H1 (cell line): ENCODE measurements at regions not wholly inside any gene's neighbourhood (a gene's known extent, or its start where the extent isn't known, plus 50 kb on each side); places are given as distances from the start of the nearest gene placed in this dataset.

ENCODE experiments used
- CTCF ChIA-PET: fragments of 300-600 bp; sonication (Branson Sonifier 250); formaldehyde crosslinking; loops from one replicate; lab custom pipeline; 2021; ENCODE audit not compliant: partially characterized antibody; lab: Charles Lee
- POLR2A ChIA-PET: fragments of 300-600 bp; sonication (Branson Sonifier 250); formaldehyde crosslinking; loops from one replicate; lab custom pipeline; 2021; ENCODE audit warnings: inconsistent platforms; ENCODE audit not compliant: partially characterized antibody; lab: Charles Lee
- DNase-seq, 2 experiments: peaks; one replicate each; pipeline versions ENCODE4 v3.0.0 to v3.0.0-alpha.2; 2010 to 2022; ENCODE audit warnings: low spot score in 2 of 2, low read depth in 1 of 2, mixed read lengths in 1 of 2
- FAIRE-seq: peaks from 2 replicates; lab custom pipeline; 2011; peaks lifted over from hg19 to GRCh38; lab: Jason Lieb, UNC
- H2AFZ ChIP-seq: 2 replicates; pipeline ENCODE4 v1.8.1; 2012; ENCODE audit warnings: low read length, inconsistent platforms
- H2AK5ac ChIP-seq: 2 replicates; pipeline ENCODE4 v1.6.1; 2013; ENCODE audit warnings: low read depth, low read length
- H2BK120ac ChIP-seq: replicated peaks from 2 replicates; pipeline ENCODE3; 2013; ENCODE audit warnings: low read depth, low read length, inconsistent platforms
- H2BK12ac ChIP-seq: 2 replicates; pipeline ENCODE4 v1.6.1; 2013; ENCODE audit warnings: low read depth, low read length
- H2BK15ac ChIP-seq: 2 replicates; pipeline ENCODE4 v1.6.1; 2013; ENCODE audit warnings: low read length
- H2BK20ac ChIP-seq: 2 replicates; pipeline ENCODE4 v1.6.1; 2013; ENCODE audit warnings: low read length
- H2BK5ac ChIP-seq: 2 replicates; pipeline ENCODE4 v1.6.1; 2013; ENCODE audit warnings: low read depth, low read length
- H3K14ac ChIP-seq: 2 replicates; pipeline ENCODE4 v1.6.1; 2013; ENCODE audit warnings: inconsistent platforms; ENCODE audit not compliant: insufficient read length
- H3K18ac ChIP-seq: 2 replicates; pipeline ENCODE4 v1.6.1; 2013; ENCODE audit warnings: low read length; ENCODE audit errors: extremely low read depth
- H3K23ac ChIP-seq: 2 replicates; pipeline ENCODE4 v1.6.1; 2013; ENCODE audit warnings: inconsistent platforms; ENCODE audit not compliant: insufficient read length
- H3K23me2 ChIP-seq: 2 replicates; pipeline ENCODE4 v1.6.1; 2013; ENCODE audit warnings: low read depth, low read length
- H3K27ac ChIP-seq: 2 replicates; pipeline ENCODE4 v1.6.1; 2011; ENCODE audit warnings: low read depth, low read length, inconsistent platforms
- H3K27me3 ChIP-seq, 4 experiments: replicated peaks in 1 of 4; 1 replicate in 1 of 4; 2 replicates in 3 of 4; pipeline versions ENCODE4 v1.6.1 to v1.8.1; 2011 to 2013; ENCODE audit warnings: low read length in 3 of 4, mild to moderate bottlenecking in 3 of 4, inconsistent platforms in 2 of 4, mixed read lengths in 2 of 4, moderate library complexity in 1 of 4; ENCODE audit not compliant: control insufficient read depth in 3 of 4, insufficient read depth in 3 of 4; ENCODE audit errors: extremely low read depth in 1 of 4
- H3K36me3 ChIP-seq, 4 experiments: 2 replicates each; pipeline versions ENCODE4 v1.6.1 to v1.8.1; 2011 to 2013; ENCODE audit warnings: mild to moderate bottlenecking in 4 of 4, low read length in 3 of 4, moderate library complexity in 2 of 4, control low read depth in 1 of 4, inconsistent platforms in 1 of 4; ENCODE audit not compliant: insufficient read depth in 4 of 4, control insufficient read depth in 2 of 4
- H3K4ac ChIP-seq: replicated peaks from 2 replicates; pipeline ENCODE3; 2013; ENCODE audit warnings: low read length, low read depth, mixed read lengths, inconsistent platforms; ENCODE audit not compliant: insufficient read length
- H3K4me1 ChIP-seq, 4 experiments: replicated peaks in 1 of 4; 1 replicate in 1 of 4; 2 replicates in 3 of 4; pipeline versions ENCODE4 v1.6.1 to v1.8.1; 2011 to 2013; ENCODE audit warnings: low read length in 3 of 4, inconsistent platforms in 2 of 4, mixed read lengths in 1 of 4; ENCODE audit not compliant: insufficient read depth in 4 of 4, control insufficient read depth in 3 of 4
- H3K4me2 ChIP-seq, 2 experiments: 2 replicates each; pipeline versions ENCODE4 v1.6.1 to v1.8.1; 2011 to 2013; ENCODE audit warnings: low read depth in 2 of 2, low read length in 2 of 2, control low read depth in 1 of 2, inconsistent platforms in 1 of 2, mild to moderate bottlenecking in 1 of 2; ENCODE audit not compliant: insufficient read depth in 1 of 2
- H3K4me3 ChIP-seq, 4 experiments: fragments of 200-600, 300-600 bp in 1 of 4; sonication (generic), shearing (Covaris generic), sonication (Bioruptor Twin) in 1 of 4; 2 replicates each; pipeline versions ENCODE4 v1.5.1 to v1.8.1; 2011 to 2016; ENCODE audit warnings: low read length in 4 of 4, low read depth in 3 of 4, control low read depth in 2 of 4, inconsistent platforms in 2 of 4, mild to moderate bottlenecking in 2 of 4, mixed read lengths in 1 of 4, moderate library complexity in 1 of 4; ENCODE audit not compliant: insufficient read depth in 2 of 4; ENCODE audit errors: extremely low read depth in 1 of 4
- H3K56ac ChIP-seq: replicated peaks from 2 replicates; pipeline ENCODE3; 2013; ENCODE audit warnings: low read depth, mild to moderate bottlenecking, mixed read lengths, low read length, inconsistent platforms; ENCODE audit not compliant: insufficient read length
- H3K79me1 ChIP-seq: 2 replicates; pipeline ENCODE4 v1.6.1; 2013; ENCODE audit warnings: low read depth, low read length, control low read depth
- H3K79me2 ChIP-seq, 2 experiments: 2 replicates each; pipeline versions ENCODE4 v1.6.1 to v1.8.1; 2012 to 2013; ENCODE audit warnings: low read length in 2 of 2, mild to moderate bottlenecking in 2 of 2, inconsistent platforms in 1 of 2; ENCODE audit not compliant: insufficient read depth in 2 of 2, control insufficient read depth in 1 of 2
- H3K9ac ChIP-seq, 4 experiments: replicated peaks in 1 of 4; 1 replicate in 1 of 4; 2 replicates in 3 of 4; pipeline versions ENCODE4 v1.6.1 to v1.8.1; 2011 to 2013; ENCODE audit warnings: low read depth in 3 of 4, low read length in 3 of 4, control low read depth in 2 of 4, mild to moderate bottlenecking in 2 of 4, moderate library complexity in 2 of 4, inconsistent platforms in 1 of 4; ENCODE audit errors: extremely low read depth in 1 of 4
- H3K9me3 ChIP-seq, 2 experiments: 2 replicates each; pipeline versions ENCODE4 v1.6.1 to v1.8.1; 2012 to 2013; ENCODE audit warnings: mild to moderate bottlenecking in 2 of 2, moderate library complexity in 2 of 2, control low read depth in 1 of 2, inconsistent platforms in 1 of 2, low read depth in 1 of 2, low read length in 1 of 2, mixed read lengths in 1 of 2; ENCODE audit not compliant: insufficient read depth in 2 of 2
- H4K20me1 ChIP-seq, 2 experiments: replicated peaks in 1 of 2; 2 replicates each; pipeline versions ENCODE3 to v1.8.1; 2011 to 2013; ENCODE audit warnings: inconsistent platforms in 2 of 2, low read length in 2 of 2, mild to moderate bottlenecking in 1 of 2; ENCODE audit not compliant: insufficient read depth in 2 of 2, control insufficient read depth in 1 of 2
- H4K5ac ChIP-seq: 2 replicates; pipeline ENCODE4 v1.6.1; 2013; ENCODE audit warnings: low read length, low read depth, mixed read lengths, inconsistent platforms; ENCODE audit not compliant: insufficient read length
- H4K8ac ChIP-seq: 2 replicates; pipeline ENCODE4 v1.8.0; 2013; ENCODE audit warnings: mild to moderate bottlenecking, moderate library complexity, low read length, inconsistent platforms; ENCODE audit not compliant: insufficient read depth; ENCODE audit errors: extremely low read depth
- H4K91ac ChIP-seq: replicated peaks from 2 replicates; pipeline ENCODE3; 2013; ENCODE audit warnings: low read length, mixed read lengths, inconsistent platforms; ENCODE audit not compliant: insufficient read length
- BCL11A ChIP-seq, 2 experiments: IDR thresholded peaks; one replicate each; pipeline ENCODE4 v1.6.1; 2011; ENCODE audit warnings: low read depth in 2 of 2, low read length in 2 of 2, mild to moderate bottlenecking in 2 of 2
- FOSL1 ChIP-seq: IDR thresholded peaks from 2 replicates; pipeline ENCODE4 v1.6.1; 2011; ENCODE audit warnings: mild to moderate bottlenecking, low read depth, low read length, moderate library complexity; ENCODE audit not compliant: insufficient read depth
- USF2 ChIP-seq: IDR thresholded peaks from 2 replicates; pipeline ENCODE4 v1.6.1; 2011; ENCODE audit warnings: low read length, improper control_type of control experiment
- WGBS, 2 experiments: shearing (Covaris generic) in 1 of 2; methylation state at CpG; one replicate each; pipeline versions ENCODE4 v1.1.6 to v1.1.7; 2013 to 2015; ENCODE audit warnings: low lambda C conversion rate in 2 of 2, mixed read lengths in 2 of 2, inconsistent platforms in 1 of 2, low coverage in 1 of 2, missing lambda C conversion rate in 1 of 2; ENCODE audit not compliant: insufficient replicate concordance in 2 of 2, insufficient coverage in 1 of 2, insufficient read length in 1 of 2; ENCODE audit errors: extremely low coverage in 1 of 2, missing lambda C conversion rate in 1 of 2; 5-methylcytosine and 5-hydroxymethylcytosine counted together

GRCh38 chr4:100707786-100708185, 190.0 kb upstream of the EMCN start:
- no peak overlapping the region for H2BK5ac ChIP-seq
- H3K9ac ChIP-seq: no peak overlapping the region
- H2BK20ac ChIP-seq: no peak overlapping the region
- no peak overlapping the region for H3K4ac ChIP-seq
- H3K4me1 ChIP-seq: no peaks in the 10 kb centered on the region
- POLR2A ChIA-PET: no interaction called here
- H3K79me2 ChIP-seq: no peaks in the 10 kb centered on the region
- no peak overlapping the region for H3K18ac ChIP-seq
- no peaks in the 10 kb centered on the region for H3K9me3 ChIP-seq
- DNase-seq: no peak
- no peak overlapping the region for H2BK120ac ChIP-seq
- no peak overlapping the region for H2BK12ac ChIP-seq
- no peak overlapping the region for H3K14ac ChIP-seq
- no peaks in the 10 kb centered on the region for H3K79me1 ChIP-seq
- H3K27ac ChIP-seq: no peak overlapping the region
- H2BK15ac ChIP-seq: no peak overlapping the region
- no peaks in the 10 kb centered on the region for H3K23me2 ChIP-seq
- H3K36me3 ChIP-seq: no peaks in the 10 kb centered on the region
- no peak overlapping the region for H4K8ac ChIP-seq
- H3K4me3 ChIP-seq: no peak overlapping the region
- H2AK5ac ChIP-seq: no peak overlapping the region
- no peak overlapping the region for H3K4me2 ChIP-seq
- H2AFZ ChIP-seq: no peak overlapping the region
- H3K27me3 ChIP-seq: no peaks in the 10 kb centered on the region
- no peak overlapping the region for H3K56ac ChIP-seq
- no peak overlapping the region for H4K91ac ChIP-seq
- CTCF ChIA-PET: interaction anchor here (0.7 kb wide), 1 partner anchor 8 kb away, joined by 4 read pairs; no protein-coding TSS in a partner anchor
- FAIRE-seq: no peak
- no peak overlapping the region for H4K5ac ChIP-seq
- no peaks in the 10 kb centered on the region for H4K20me1 ChIP-seq
- no peak overlapping the region for H3K23ac ChIP-seq
- 82% methylated on average over 1 of the region's 1 CpG; no CpG with 5 or more reads in 1 of the 2 experiments for WGBS, 2 experiments
- TF ChIP-seq BCL11A (IDR thresholded peaks at IDR 0.05; ENCODE audit: low read depth in 2 of 2, low read length in 2 of 2): no peak
- no peak for TF ChIP-seq FOSL1
- TF ChIP-seq USF2: no peak
